A549 (cell line): ENCODE measurements at regions not wholly inside any gene's neighbourhood (a gene's known extent, or its start where the extent isn't known, plus 50 kb on each side); places are given as distances from the start of the nearest gene placed in this dataset.

ENCODE experiments used
- ATAC-seq, 2 experiments: fragments of 200-7000 bp in 1 of 2; fragments of >200 bp in 1 of 2; cut with Nextera tagmentation in 1 of 2; cut with Tn5 transposase in 1 of 2; 3 replicates each; pipeline versions ENCODE4 v1.8.0 to v1.9.1; 2018 to 2020; ENCODE audit warnings: mild to moderate bottlenecking in 1 of 2, moderate library complexity in 1 of 2
- CTCF ChIA-PET: fragments of 300-600 bp; sonication (Branson Sonifier 250); formaldehyde crosslinking; extraction: SDS; loops from one replicate; lab custom pipeline; 2021; ENCODE audit warnings: antibody characterized with exemption, inconsistent platforms; lab: Yijun Ruan, JAX
- POLR2A ChIA-PET: fragments of 350-600 bp; formaldehyde crosslinking; extraction: SDS; loops from one replicate; lab custom pipeline; 2021; ENCODE audit warnings: antibody characterized with exemption, inconsistent platforms; lab: Yijun Ruan, JAX
- DNase-seq, 2 experiments: peaks; one replicate each; pipeline versions ENCODE4 v3.0.0 to v3.0.0-alpha.2; 2011 to 2016; ENCODE audit warnings: low read depth in 1 of 2, low spot score in 1 of 2
- FAIRE-seq: peaks from 2 replicates; lab custom pipeline; 2011; peaks lifted over from hg19 to GRCh38; lab: Jason Lieb, UNC
- H3K27ac ChIP-seq, 2 experiments: fragments of >200 bp; sonication (Bioruptor Twin); formaldehyde crosslinking; 3 replicates each; pipeline ENCODE4 v1.5.1; 2016 to 2017
- H3K4me1 ChIP-seq: fragments of >200 bp; sonication (Bioruptor Twin); formaldehyde crosslinking; 3 replicates; pipeline ENCODE4 v1.6.1; 2016
- H3K4me2 ChIP-seq: fragments of >200 bp; sonication (Bioruptor Twin); formaldehyde crosslinking; 3 replicates; pipeline ENCODE4 v1.6.1; 2016
- H3K4me3 ChIP-seq: fragments of >200 bp; sonication (Bioruptor Twin); formaldehyde crosslinking; 3 replicates; pipeline ENCODE4 v1.5.1; 2016
- H3K9me3 ChIP-seq: fragments of >200 bp; sonication (Bioruptor Twin); formaldehyde crosslinking; 3 replicates; pipeline ENCODE4 v1.6.1; 2016
- BCL3 ChIP-seq: fragments of >200 bp; sonication (Bioruptor Twin); formaldehyde crosslinking; IDR thresholded peaks from 3 replicates; pipeline ENCODE4 v1.6.1; 2016
- BHLHE40 ChIP-seq: IDR thresholded peaks from 2 replicates; pipeline ENCODE4 v1.6.1; 2012; ENCODE audit warnings: low read depth, low read length, inconsistent platforms
- CBX8 ChIP-seq: fragments of 200-600 bp; sonication (generic); IDR thresholded peaks from 2 replicates; pipeline ENCODE4 v1.6.1; 2016
- CTCF ChIP-seq: fragments of >200 bp; sonication (Bioruptor Twin); formaldehyde crosslinking; IDR thresholded peaks from 3 replicates; pipeline ENCODE4 v1.5.1; 2016
- EP300 ChIP-seq, 2 experiments: fragments of >200 bp; sonication (Bioruptor Twin); formaldehyde crosslinking; IDR thresholded peaks; 2 replicates in 1 of 2; 3 replicates in 1 of 2; pipeline ENCODE4 v1.6.1; 2016 to 2017
- FOSB ChIP-seq: fragments of 250-450 bp; sonication (Bioruptor Pico); IDR thresholded peaks from 2 replicates; pipeline ENCODE4 v1.5.0; 2020; ENCODE audit warnings: mild to moderate bottlenecking, moderate library complexity
- GATA3 ChIP-seq: IDR thresholded peaks from 2 replicates; pipeline ENCODE4 v1.6.1; 2012; ENCODE audit warnings: borderline replicate concordance
- HMGXB4 ChIP-seq: fragments of 250-450 bp; sonication (Bioruptor Pico); IDR thresholded peaks from 2 replicates; pipeline ENCODE4 v1.5.0; 2021; ENCODE audit warnings: mild to moderate bottlenecking, moderate library complexity, borderline replicate concordance
- HOXB5 ChIP-seq: fragments of 250-450 bp; sonication (Bioruptor Pico); IDR thresholded peaks from 2 replicates; pipeline ENCODE4 v1.5.0; 2020; ENCODE audit warnings: mild to moderate bottlenecking, moderate library complexity
- KDM1A ChIP-seq: fragments of 200-600 bp; sonication (generic); IDR thresholded peaks from 2 replicates; pipeline ENCODE4 v1.6.1; 2016; ENCODE audit warnings: low read depth, mild to moderate bottlenecking
- MAFK ChIP-seq: fragments of 450-650 bp; IDR thresholded peaks from 2 replicates; pipeline ENCODE4 v1.6.1; 2014; ENCODE audit not compliant: partially characterized antibody
- MAZ ChIP-seq: fragments of 150-350 bp; IDR thresholded peaks from 2 replicates; pipeline ENCODE4 v1.6.1; 2014; ENCODE audit warnings: antibody characterized with exemption, low read depth, low read length, borderline replicate concordance
- MYC ChIP-seq: IDR thresholded peaks from 2 replicates; pipeline ENCODE4 v1.6.1; 2012; ENCODE audit warnings: mild to moderate bottlenecking, inconsistent platforms, low read length, improper control_type of control experiment, borderline replicate concordance
- PBX3 ChIP-seq: IDR thresholded peaks from 2 replicates; pipeline ENCODE4 v1.6.1; 2012
- PHF8 ChIP-seq: fragments of 200-600 bp; sonication (generic); IDR thresholded peaks from 2 replicates; pipeline ENCODE4 v1.6.1; 2016; ENCODE audit warnings: low read depth, mild to moderate bottlenecking, antibody characterized with exemption, moderate library complexity, borderline replicate concordance
- SMC3 ChIP-seq: fragments of >200 bp; sonication (Bioruptor Twin); formaldehyde crosslinking; IDR thresholded peaks from 3 replicates; pipeline ENCODE4 v1.6.1; 2018; ENCODE audit warnings: inconsistent platforms
- SREBF2 ChIP-seq: fragments of 450-650 bp; IDR thresholded peaks from 2 replicates; pipeline ENCODE4 v1.6.1; 2014; ENCODE audit warnings: mild to moderate bottlenecking, moderate library complexity
- TFCP2L1 ChIP-seq: fragments of 250-450 bp; sonication (Bioruptor Pico); IDR thresholded peaks from 2 replicates; pipeline ENCODE4 v1.5.0; 2021; ENCODE audit warnings: mild to moderate bottlenecking
- USF2 ChIP-seq: fragments of 450-650 bp; IDR thresholded peaks from 2 replicates; pipeline ENCODE4 v1.6.1; 2014; ENCODE audit warnings: antibody characterized with exemption
- WGBS: methylation state at CpG from one replicate; pipeline ENCODE4 v1.1.6; 2017; ENCODE audit errors: missing lambda C conversion rate; 5-methylcytosine and 5-hydroxymethylcytosine counted together

- 80% methylated on average over 8 of the region's 10 CpGs for WGBS
- FAIRE-seq, result no peak
- Histone ChIP-seq H3K27ac (no peak overlapping the region), H3K4me3 (no peak overlapping the region), H3K4me1 (no peaks in the 10 kb centered on the region), H3K9me3 (peaks cover 3% of the 10 kb centered on the region; the same call in 1 of the 3 replicates), H3K4me2 (no peak overlapping the region)
- ChIA-PET CTCF (interaction anchor here (0.6 to 0.7 kb wide), 3 partner anchors 20 to 523 kb away, joined by 3 read pairs; no protein-coding TSS in a partner anchor), POLR2A (no interaction called here)
- TF ChIP-seq EP300 (IDR thresholded peaks at IDR 0.05) (no peak), SMC3 (no peak), USF2 (peak; percentile 79)
- ATAC-seq, result no peak
- DNase-seq, result no peak
Measured at GRCh38 chr20:48096957-48097890, 311.9 kb upstream of the SULF2 start.

- POLR2A ChIA-PET, result no interaction called here
- H3K4me3 ChIP-seq, result no peak overlapping the region
- ATAC-seq (no peak), DNase-seq (no peak), FAIRE-seq (no peak)
- no peak overlapping the region for H3K27ac ChIP-seq
- CTCF ChIA-PET, result no interaction called here
- peaks cover 3% of the 10 kb centered on the region; the same call in 1 of the 3 replicates for H3K9me3 ChIP-seq
- no peak for TF ChIP-seq GATA3
- no peaks in the 10 kb centered on the region for H3K4me1 ChIP-seq
- no peak overlapping the region for H3K4me2 ChIP-seq
- 50% methylated on average over 11 of the region's 12 CpGs for WGBS
Measured at GRCh38 chr20:48096212-48096875, 311.1 kb upstream of the SULF2 start.

- Histone ChIP-seq H3K4me2 (no peak overlapping the region), H3K4me1 (no peaks in the 10 kb centered on the region)
- POLR2A ChIA-PET, result no interaction called here
- WGBS, result 34% methylated on average over 7 of the region's 7 CpGs
- no peak for ATAC-seq
- no peak for TF ChIP-seq MAFK
- TF ChIP-seq HMGXB4, result no peak
- TF ChIP-seq KDM1A, result no peak
- TF ChIP-seq GATA3, result no peak
- no peak for TF ChIP-seq BHLHE40
- TF ChIP-seq BCL3, result no peak
- TF ChIP-seq MAZ, result no peak
- no peak for TF ChIP-seq SREBF2
- TF ChIP-seq, all 56 proteins: peak for 0
- DNase-seq (no peak), FAIRE-seq (no peak)
- H3K27ac ChIP-seq, result no peak overlapping the region
- CTCF ChIA-PET, result no interaction called here
- peaks cover 3% of the 10 kb centered on the region; the same call in 1 of the 3 replicates for H3K9me3 ChIP-seq
- no peak overlapping the region for H3K4me3 ChIP-seq
Measured at GRCh38 chr20:48094944-48095343, 309.7 kb upstream of the SULF2 start.

GRCh38 chr20:48094196-48094749 is 309.0 kb upstream of the SULF2 start:
- 6% methylated on average over 5 of the region's 5 CpGs for WGBS
- no peak for ATAC-seq
- CTCF ChIA-PET, result no interaction called here
- TF ChIP-seq CBX8 (no peak), TFCP2L1 (CRISPR knock-in tag) (no peak), PHF8 (no peak), CTCF (no peak), GATA3 (no peak), FOSB (no peak), USF2 (no peak), PBX3 (no peak), HOXB5 (CRISPR knock-in tag) (no peak), MAFK (no peak), MYC (no peak)

More at GRCh38 chr20:48094196-48094749, 309.0 kb upstream of the SULF2 start:
- FAIRE-seq (no peak), DNase-seq (no peak)
- H3K4me2 ChIP-seq, result no peak overlapping the region
- POLR2A ChIA-PET, result no interaction called here
- no peak overlapping the region for H3K27ac ChIP-seq
- peaks cover 6% of the 10 kb centered on the region; the same call in 2 of the 3 replicates for H3K9me3 ChIP-seq
- no peak overlapping the region for H3K4me3 ChIP-seq
- no peaks in the 10 kb centered on the region for H3K4me1 ChIP-seq
